HEK293 (cell line): ENCODE measurements at regions not wholly inside any gene's neighbourhood (a gene's known extent, or its start where the extent isn't known, plus 50 kb on each side); places are given as distances from the start of the nearest gene placed in this dataset.

Experiments used
- CTCF ChIA-PET: fragments of 350-600 bp; formaldehyde crosslinking; extraction: SDS; loops from one replicate; lab custom pipeline; 2021; ENCODE audit warnings: antibody characterized with exemption; lab: Yijun Ruan, JAX
- POLR2A ChIA-PET: fragments of 300-600 bp; formaldehyde crosslinking; extraction: SDS; loops from one replicate; lab custom pipeline; 2020; ENCODE audit warnings: antibody characterized with exemption, inconsistent platforms; lab: Yijun Ruan, JAX
- H3K27ac ChIP-seq: fragments of 200-500 bp; sonication (Bioruptor generic); 2 replicates; pipeline ENCODE4 v1.5.1; 2014; ENCODE audit warnings: low read depth, low read length, control low read depth, inconsistent platforms; ENCODE audit errors: extremely low read depth
- H3K36me3 ChIP-seq, 2 experiments: fragments of 200-500 bp in 1 of 2; sonication (Bioruptor generic) in 1 of 2; 1 replicate in 1 of 2; 2 replicates in 1 of 2; pipeline ENCODE4 v1.5.1; 2014 to 2017; ENCODE audit warnings: inconsistent platforms in 2 of 2, low read length in 2 of 2; ENCODE audit not compliant: control insufficient read depth in 2 of 2, insufficient read depth in 1 of 2
- H3K4me1 ChIP-seq: fragments of 200-500 bp; sonication (Bioruptor generic); 2 replicates; pipeline ENCODE4 v1.5.1; 2014; ENCODE audit warnings: mild to moderate bottlenecking, low read length, inconsistent platforms; ENCODE audit not compliant: control insufficient read depth, insufficient read depth
- H3K4me3 ChIP-seq: 2 replicates; pipeline ENCODE4 v1.5.1; 2011; ENCODE audit warnings: low read depth, mild to moderate bottlenecking, control low read depth, low read length, moderate library complexity
- H3K9me3 ChIP-seq: fragments of 200-500 bp; sonication (Bioruptor generic); 2 replicates; pipeline ENCODE4 v1.5.1; 2014; ENCODE audit warnings: low read depth, low read length, inconsistent platforms; ENCODE audit not compliant: control insufficient read depth, insufficient read depth
- BCL11A ChIP-seq: fragments of 450-650 bp; formaldehyde crosslinking; IDR thresholded peaks from 2 replicates; pipeline ENCODE4 v1.5.1; 2016; ENCODE audit warnings: low read depth, missing biosample characterization, missing genetic modification characterization
- HIC1 ChIP-seq: fragments of 450-650 bp; formaldehyde crosslinking; IDR thresholded peaks from 2 replicates; pipeline ENCODE4 v1.5.1; 2016; ENCODE audit warnings: missing biosample characterization, missing genetic modification characterization
- SP2 ChIP-seq: fragments of 450-650 bp; formaldehyde crosslinking; IDR thresholded peaks from 2 replicates; pipeline ENCODE4 v1.5.1; 2016; ENCODE audit warnings: missing biosample characterization, missing genetic modification characterization
- ZNF248 ChIP-seq: fragments of 450-650 bp; formaldehyde crosslinking; IDR thresholded peaks from 2 replicates; pipeline ENCODE4 v1.5.1; 2017; ENCODE audit warnings: missing biosample characterization, missing genetic modification characterization
- ZNF266 ChIP-seq: fragments of 450-650 bp; formaldehyde crosslinking; IDR thresholded peaks from 2 replicates; pipeline ENCODE4 v1.5.1; 2016; ENCODE audit warnings: missing biosample characterization, missing genetic modification characterization, low read depth
- ZNF354C ChIP-seq: fragments of 450-650 bp; formaldehyde crosslinking; IDR thresholded peaks from 2 replicates; pipeline ENCODE4 v1.5.1; 2016; ENCODE audit warnings: missing biosample characterization, missing genetic modification characterization, low read depth, borderline replicate concordance
- ZNF362 ChIP-seq: fragments of 450-650 bp; formaldehyde crosslinking; IDR thresholded peaks from 2 replicates; pipeline ENCODE4 v1.5.1; 2016; ENCODE audit warnings: missing biosample characterization, missing genetic modification characterization
- ZNF426 ChIP-seq: fragments of 450-650 bp; formaldehyde crosslinking; IDR thresholded peaks from 2 replicates; pipeline ENCODE4 v1.5.1; 2017; ENCODE audit warnings: missing biosample characterization, missing genetic modification characterization, mild to moderate bottlenecking, inconsistent platforms, moderate library complexity
- ZNF513 ChIP-seq: fragments of 450-650 bp; IDR thresholded peaks from 2 replicates; pipeline ENCODE4 v1.5.1; 2018; ENCODE audit warnings: missing biosample characterization, missing genetic modification characterization
- ZNF558 ChIP-seq: fragments of 450-650 bp; formaldehyde crosslinking; IDR thresholded peaks from 2 replicates; pipeline ENCODE4 v1.5.1; 2016; ENCODE audit warnings: missing biosample characterization, missing genetic modification characterization
- ZNF571 ChIP-seq: fragments of 450-650 bp; formaldehyde crosslinking; IDR thresholded peaks from 2 replicates; pipeline ENCODE4 v1.5.0; 2017; ENCODE audit warnings: missing biosample characterization, missing genetic modification characterization
- ZNF654 ChIP-seq: fragments of 450-650 bp; formaldehyde crosslinking; IDR thresholded peaks from 2 replicates; pipeline ENCODE4 v1.5.1; 2016; ENCODE audit warnings: low read depth, missing biosample characterization, missing genetic modification characterization
- ZNF664 ChIP-seq: fragments of 450-650 bp; formaldehyde crosslinking; IDR thresholded peaks from 2 replicates; pipeline ENCODE4 v1.5.1; 2016; ENCODE audit warnings: missing biosample characterization, missing genetic modification characterization
- ZNF76 ChIP-seq: fragments of 450-650 bp; formaldehyde crosslinking; IDR thresholded peaks from 2 replicates; pipeline ENCODE4; 2016; ENCODE audit warnings: low read depth, missing biosample characterization, missing genetic modification characterization, borderline replicate concordance
- ZNF768 ChIP-seq: fragments of 450-650 bp; formaldehyde crosslinking; IDR thresholded peaks from 2 replicates; pipeline ENCODE4 v1.5.1; 2018; ENCODE audit warnings: missing biosample characterization, mild to moderate bottlenecking, missing genetic modification characterization
- ZNF837 ChIP-seq: fragments of 450-650 bp; formaldehyde crosslinking; IDR thresholded peaks from 2 replicates; pipeline ENCODE4 v1.5.1; 2016; ENCODE audit warnings: missing biosample characterization, missing genetic modification characterization
- ZSCAN30 ChIP-seq: fragments of 450-650 bp; IDR thresholded peaks from 2 replicates; pipeline ENCODE4 v1.5.1; 2018; ENCODE audit warnings: missing biosample characterization, mild to moderate bottlenecking, missing genetic modification characterization, moderate library complexity
- ZSCAN5A ChIP-seq: fragments of 450-650 bp; formaldehyde crosslinking; IDR thresholded peaks from 2 replicates; pipeline ENCODE4 v1.5.1; 2016; ENCODE audit warnings: missing biosample characterization, missing genetic modification characterization

GRCh38 chr11:11140510-11140909, 212.5 kb downstream of the CSNK2A3 start (continued):
- TF ChIP-seq BCL11A (tag by site-specific recombination) (no peak), ZNF558 (no peak), ZNF571 (tag by site-specific recombination) (no peak)

GRCh38 chr11:11137339-11137738, 215.7 kb downstream of the CSNK2A3 start:
- ChIA-PET POLR2A (no interaction called here), CTCF (interaction anchor here (0.8 kb wide), 1 partner anchor 12 kb away, joined by 4 read pairs; no protein-coding TSS in a partner anchor)
- Histone ChIP-seq H3K4me3 (no peak overlapping the region), H3K36me3 (no peaks in the 10 kb centered on the region), H3K27ac (no peak overlapping the region), H3K4me1 (no peaks in the 10 kb centered on the region), H3K9me3 (no peaks in the 10 kb centered on the region)
- TF ChIP-seq ZNF664 (tag by site-specific recombination) (no peak), ZNF426 (tag by site-specific recombination) (no peak), ZNF654 (no peak), HIC1 (no peak), ZNF354C (tag by site-specific recombination) (no peak), SP2 (tag by site-specific recombination) (no peak), ZNF248 (tag by site-specific recombination) (no peak), ZNF513 (tag by site-specific recombination) (no peak), ZNF266 (tag by site-specific recombination) (no peak), ZNF362 (no peak), ZNF76 (tag by site-specific recombination) (no peak), ZNF768 (tag by site-specific recombination) (no peak), ZSCAN5A (tag by site-specific recombination) (no peak), ZNF837 (tag by site-specific recombination) (no peak)

GRCh38 chr11:11135820-11136476, 217.1 kb downstream of the CSNK2A3 start:
- H3K9me3 ChIP-seq = no peaks in the 10 kb centered on the region
- no peak overlapping the region for H3K27ac ChIP-seq
- no peaks in the 10 kb centered on the region for H3K36me3 ChIP-seq
- ChIA-PET CTCF (no interaction called here), POLR2A (no interaction called here)
- no peak for TF ChIP-seq ZSCAN30 (tag by site-specific recombination)
- H3K4me1 ChIP-seq = no peaks in the 10 kb centered on the region
- H3K4me3 ChIP-seq = no peak overlapping the region
